Caco-2 (cell line): ENCODE measurements at regions not wholly inside any gene's neighbourhood (a gene's known extent, or its start where the extent isn't known, plus 50 kb on each side); places are given as distances from the start of the nearest gene placed in this dataset.
A peak's percentile ranks its signal among the peaks of the same experiment; 100 is the strongest.

Source experiments
- BruUV-seq: library from RNA; stranded (reverse); fragments of 400-500 nt; replicated peaks from 2 replicates; lab custom pipeline; 2021; lab: Mats Ljungman, UMichigan
- CTCF ChIA-PET: fragments of 300-600 bp; sonication (Branson Sonifier 250); formaldehyde crosslinking; loops from one replicate; lab custom pipeline; 2022; ENCODE audit warnings: antibody characterized with exemption; lab: Charles Lee
- POLR2A ChIA-PET: fragments of 300-600 bp; sonication (Branson Sonifier 250); formaldehyde crosslinking; loops from one replicate; lab custom pipeline; 2022; ENCODE audit warnings: antibody characterized with exemption; lab: Charles Lee
- DNase-seq, 2 experiments: peaks; one replicate each; pipeline versions ENCODE4 v3.0.0 to v3.0.0-alpha.2; 2020 to 2022
- H3K27me3 ChIP-seq: replicated peaks from 2 replicates; pipeline ENCODE4 v1.6.0; 2011; ENCODE audit warnings: low read length; ENCODE audit not compliant: control insufficient read depth, insufficient read depth
- H3K36me3 ChIP-seq: 2 replicates; pipeline ENCODE4 v1.5.1; 2011; ENCODE audit warnings: low read length; ENCODE audit not compliant: control insufficient read depth, insufficient read depth
- H3K4me1 ChIP-seq: fragments of 250-450 bp; sonication (Bioruptor Pico); 2 replicates; pipeline ENCODE4 v1.5.1; 2020; ENCODE audit warnings: mild to moderate bottlenecking
- H3K4me3 ChIP-seq: 2 replicates; pipeline ENCODE4 v1.5.1; 2011; ENCODE audit warnings: low read depth, mild to moderate bottlenecking, control low read depth, low read length
- H3K9me3 ChIP-seq: fragments of 250-450 bp; sonication (Bioruptor Pico); 2 replicates; pipeline ENCODE4 v1.5.1; 2020; ENCODE audit warnings: mild to moderate bottlenecking, moderate library complexity
- H3K27ac Mint-ChIP-seq: one replicate; pipeline ENCODE4 v1.8.0; 2022; ENCODE audit warnings: mixed read lengths; ENCODE audit not compliant: unreplicated experiment
- H3K27me3 Mint-ChIP-seq: one replicate; pipeline ENCODE4 v1.8.0; 2022; ENCODE audit warnings: mixed read lengths; ENCODE audit not compliant: insufficient read depth, unreplicated experiment
- H3K36me3 Mint-ChIP-seq: one replicate; pipeline ENCODE4 v1.8.0; 2022; ENCODE audit warnings: mild to moderate bottlenecking, mixed read lengths; ENCODE audit not compliant: insufficient read depth, unreplicated experiment
- H3K4me1 Mint-ChIP-seq: one replicate; pipeline ENCODE4 v1.8.0; 2022; ENCODE audit warnings: low read depth, mixed read lengths; ENCODE audit not compliant: unreplicated experiment
- H3K4me3 Mint-ChIP-seq: one replicate; pipeline ENCODE4 v1.8.0; 2022; ENCODE audit warnings: mild to moderate bottlenecking, moderate library complexity, mixed read lengths; ENCODE audit not compliant: unreplicated experiment
- H3K9me3 Mint-ChIP-seq: one replicate; pipeline ENCODE4 v1.8.0; 2022; ENCODE audit warnings: mixed read lengths; ENCODE audit not compliant: unreplicated experiment
- CTCF ChIP-seq, 2 experiments: fragments of 200-600 bp in 1 of 2; IDR thresholded peaks; 1 replicate in 1 of 2; 2 replicates in 1 of 2; pipeline versions ENCODE4 v1.5.1 to v1.8.0; 2011 to 2022; ENCODE audit warnings: antibody characterized with exemption in 1 of 2, control low read depth in 1 of 2, inconsistent platforms in 1 of 2, low read depth in 1 of 2, low read length in 1 of 2, mild to moderate bottlenecking in 1 of 2, moderate library complexity in 1 of 2; ENCODE audit not compliant: insufficient read depth in 1 of 2, severe bottlenecking in 1 of 2, unreplicated experiment in 1 of 2
- intact Hi-C: fragments of 100-400 bp; cut with micrococcal nuclease; formaldehyde crosslinking; loops from one replicate; pipeline ENCODE4 v1.10.0; 2022; ENCODE audit not compliant: unreplicated experiment

DNA sequence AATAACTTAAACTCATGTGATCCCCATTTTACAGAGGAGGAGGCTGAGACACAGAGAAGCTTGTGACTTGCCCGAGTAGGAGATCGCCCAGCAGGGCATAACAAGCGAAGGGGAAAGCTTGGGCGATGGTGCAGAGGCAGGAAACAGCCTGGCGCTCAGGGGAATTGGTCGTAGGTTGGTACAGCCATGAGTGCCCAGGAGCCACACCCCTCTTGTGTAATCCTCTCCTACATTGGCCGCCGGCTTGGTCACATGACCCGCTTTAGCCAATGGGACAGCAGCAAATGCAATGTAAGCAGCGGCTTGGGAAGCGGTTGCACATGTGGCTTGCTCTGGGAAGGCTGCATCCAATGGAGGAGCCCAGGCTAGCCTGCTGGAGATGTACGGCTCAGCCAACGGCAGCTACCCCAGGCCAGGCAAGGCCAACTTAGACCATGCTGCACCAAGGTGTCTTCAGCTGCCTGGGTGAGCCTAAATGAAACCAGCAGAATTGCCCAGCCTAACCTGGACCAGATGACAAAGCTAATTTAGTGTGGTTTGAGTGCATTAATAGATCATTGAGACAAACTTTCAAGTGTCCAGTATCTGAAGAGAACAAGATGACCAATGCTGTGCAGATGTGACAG lies 50.3 kb upstream of the SLC6A6 start:
- Mint-ChIP-seq H3K36me3 (no peaks in the 10 kb centered on the region), H3K4me1 (no peaks in the 10 kb centered on the region), H3K4me3 (no peak overlapping the region), H3K27me3 (no peaks in the 10 kb centered on the region), H3K9me3 (no peaks in the 10 kb centered on the region), H3K27ac (no peak overlapping the region)
- no peaks in the 10 kb centered on the region for H3K9me3 ChIP-seq
- H3K27me3 ChIP-seq = no peaks in the 10 kb centered on the region
- no peaks in the 10 kb centered on the region for H3K36me3 ChIP-seq
- peak; percentile 49 to 77 for DNase-seq
- H3K4me1 ChIP-seq = no peaks in the 10 kb centered on the region
- ChIA-PET CTCF (interaction anchor here (0.6 kb wide), 2 partner anchors 17 to 148 kb away, joined by 3 read pairs; no protein-coding TSS in a partner anchor), POLR2A (no interaction called here)
- intact Hi-C loops = no loop called here
- H3K4me3 ChIP-seq = no peak overlapping the region
- BruUV-seq = no TSS peak
- no peak for TF ChIP-seq CTCF (IDR thresholded peaks at IDR 0.05; ENCODE audit: insufficient read depth in 1 of 2, low read depth in 1 of 2, low read length in 1 of 2, severe bottlenecking in 1 of 2, unreplicated experiment in 1 of 2)
